WTC11 (cell line): ENCODE measurements at regions not wholly inside any gene's neighbourhood (a gene's known extent, or its start where the extent isn't known, plus 50 kb on each side); places are given as distances from the start of the nearest gene placed in this dataset.

ENCODE experiments used
- ATAC-seq: fragments of 200-7000 bp; cut with Tn5 transposase; 2 replicates; pipeline ENCODE4 v1.10.0; 2021; ENCODE audit warnings: mild to moderate bottlenecking, moderate library complexity
- CTCF ChIA-PET: fragments of 300-600 bp; sonication (Branson Sonifier 250); formaldehyde crosslinking; loops from one replicate; lab custom pipeline; 2021; ENCODE audit warnings: antibody characterized with exemption; lab: Charles Lee
- POLR2A ChIA-PET: fragments of 350-600 bp; sonication (Branson Sonifier 250); formaldehyde crosslinking; loops from one replicate; lab custom pipeline; 2021; ENCODE audit warnings: antibody characterized with exemption; lab: Charles Lee
- DNase-seq: peaks from one replicate; pipeline ENCODE4 v3.0.0; 2021; ENCODE audit warnings: low spot score
- H3K27ac Mint-ChIP-seq: 2 replicates; pipeline ENCODE4 v1.8.0; 2021; ENCODE audit warnings: mixed read lengths
- H3K27me3 Mint-ChIP-seq: 2 replicates; pipeline ENCODE4 v1.8.0; 2021; ENCODE audit warnings: low read depth, mild to moderate bottlenecking, moderate library complexity, mixed read lengths
- H3K36me3 Mint-ChIP-seq: 2 replicates; pipeline ENCODE4 v1.8.0; 2021; ENCODE audit warnings: mixed read lengths
- H3K4me1 Mint-ChIP-seq: 2 replicates; pipeline ENCODE4 v1.8.0; 2022; ENCODE audit warnings: mixed read lengths
- H3K4me3 Mint-ChIP-seq: 2 replicates; pipeline ENCODE4 v1.8.0; 2021; ENCODE audit warnings: mild to moderate bottlenecking, moderate library complexity, mixed read lengths
- H3K9me3 Mint-ChIP-seq: 2 replicates; pipeline ENCODE4 v1.8.0; 2021; ENCODE audit warnings: mixed read lengths
- FOXP1 ChIP-seq: sonication (generic); formaldehyde crosslinking; IDR thresholded peaks from 2 replicates; pipeline ENCODE4 v1.8.0; 2022; ENCODE audit warnings: missing genetic modification reagents, mild to moderate bottlenecking, moderate library complexity, borderline replicate concordance
- JUN ChIP-seq: sonication (generic); formaldehyde crosslinking; IDR thresholded peaks from 2 replicates; pipeline ENCODE4 v1.8.0; 2023; ENCODE audit warnings: mild to moderate bottlenecking, missing genetic modification reagents
- NFYB ChIP-seq: sonication (generic); formaldehyde crosslinking; conservative IDR thresholded peaks from 2 replicates; pipeline ENCODE4 v1.8.0; 2022; ENCODE audit warnings: low read depth, missing genetic modification reagents
- NR1H2 ChIP-seq: sonication (generic); formaldehyde crosslinking; IDR thresholded peaks from 2 replicates; pipeline ENCODE4 v1.9.0; 2021; ENCODE audit warnings: mild to moderate bottlenecking, moderate library complexity, missing genetic modification reagents
- PRRX2 ChIP-seq: fragments of 250-450 bp; sonication (Bioruptor Pico); IDR thresholded peaks from 2 replicates; pipeline ENCODE4 v1.8.0; 2021; ENCODE audit warnings: mild to moderate bottlenecking
- SMAD3 ChIP-seq: sonication (generic); formaldehyde crosslinking; IDR thresholded peaks from 2 replicates; pipeline ENCODE4 v1.8.0; 2022; ENCODE audit warnings: missing genetic modification reagents, mild to moderate bottlenecking, borderline replicate concordance
- ZNF121 ChIP-seq: sonication (generic); formaldehyde crosslinking; IDR thresholded peaks from 2 replicates; pipeline ENCODE4 v1.8.0; 2023; ENCODE audit warnings: missing genetic modification reagents
- ZNF138 ChIP-seq: sonication (generic); formaldehyde crosslinking; conservative IDR thresholded peaks from 2 replicates; pipeline ENCODE4 v1.8.1; 2022; ENCODE audit warnings: mild to moderate bottlenecking, moderate library complexity, missing genetic modification reagents
- ZNF671 ChIP-seq: fragments of 250-450 bp; sonication (Bioruptor Pico); IDR thresholded peaks from 2 replicates; pipeline ENCODE4 v1.8.0; 2021; ENCODE audit warnings: mild to moderate bottlenecking
- TF ChIP-seq, protein P1 (sequence below): sonication (generic); formaldehyde crosslinking; IDR thresholded peaks from 2 replicates; pipeline ENCODE4 v1.8.0; 2023; ENCODE audit warnings: missing genetic modification reagents
- TF ChIP-seq, protein P2 (sequence below): sonication (generic); formaldehyde crosslinking; IDR thresholded peaks from 2 replicates; pipeline ENCODE4 v1.8.1; 2023; ENCODE audit warnings: mild to moderate bottlenecking, missing genetic modification reagents
- TF ChIP-seq, protein P3 (sequence below): fragments of 250-450 bp; sonication (Bioruptor Pico); IDR thresholded peaks from 2 replicates; pipeline ENCODE4 v1.9.0; 2021; ENCODE audit warnings: mild to moderate bottlenecking
- TF ChIP-seq, protein P4 (sequence below): sonication (generic); formaldehyde crosslinking; IDR thresholded peaks from 2 replicates; pipeline ENCODE4 v1.8.0; 2023; ENCODE audit warnings: mild to moderate bottlenecking, missing genetic modification reagents
- TF ChIP-seq, protein P5 (sequence below): sonication (generic); formaldehyde crosslinking; IDR thresholded peaks from 2 replicates; pipeline ENCODE4 v1.8.0; 2023; ENCODE audit warnings: missing genetic modification reagents, mild to moderate bottlenecking, borderline replicate concordance
- TF ChIP-seq, protein P6 (sequence below): sonication (generic); formaldehyde crosslinking; conservative IDR thresholded peaks from 2 replicates; pipeline ENCODE4 v1.8.1; 2022; ENCODE audit warnings: mild to moderate bottlenecking, missing genetic modification reagents
- TF ChIP-seq, protein P7 (sequence below): sonication (generic); formaldehyde crosslinking; IDR thresholded peaks from 2 replicates; pipeline ENCODE4 v1.8.1; 2022; ENCODE audit warnings: low read depth, mild to moderate bottlenecking, moderate library complexity, missing genetic modification reagents, borderline replicate concordance

DNA sequence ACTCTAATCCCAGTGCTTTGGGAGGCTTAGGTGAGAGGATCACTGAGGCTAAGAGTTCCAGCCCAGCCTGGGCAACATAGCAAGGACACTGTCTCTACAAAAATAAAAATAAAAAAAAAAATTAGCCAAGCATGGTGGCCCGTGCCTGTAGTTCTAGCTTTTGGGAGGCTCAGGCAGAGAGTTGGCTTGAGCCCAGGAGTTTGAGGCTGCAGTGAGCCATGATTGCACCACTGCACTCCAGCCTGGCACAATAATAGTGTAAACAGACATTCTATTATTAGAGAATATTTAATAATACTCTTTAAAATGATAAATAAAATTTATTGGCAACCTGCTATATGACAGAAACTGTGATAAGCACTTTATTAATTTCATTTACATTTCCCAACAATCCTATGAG, 908.9 kb downstream of the TUSC7 start:
- Mint-ChIP-seq H3K36me3 (no peaks in the 10 kb centered on the region), H3K27ac (no peak overlapping the region), H3K9me3 (no peaks in the 10 kb centered on the region), H3K4me3 (no peak overlapping the region), H3K27me3 (no peaks in the 10 kb centered on the region), H3K4me1 (peaks cover 9% of the 10 kb centered on the region)
- CTCF ChIA-PET, result no interaction called here
- ATAC-seq (no peak), DNase-seq (no peak)
- POLR2A ChIA-PET, result no interaction called here
- TF ChIP-seq, protein P1, sequence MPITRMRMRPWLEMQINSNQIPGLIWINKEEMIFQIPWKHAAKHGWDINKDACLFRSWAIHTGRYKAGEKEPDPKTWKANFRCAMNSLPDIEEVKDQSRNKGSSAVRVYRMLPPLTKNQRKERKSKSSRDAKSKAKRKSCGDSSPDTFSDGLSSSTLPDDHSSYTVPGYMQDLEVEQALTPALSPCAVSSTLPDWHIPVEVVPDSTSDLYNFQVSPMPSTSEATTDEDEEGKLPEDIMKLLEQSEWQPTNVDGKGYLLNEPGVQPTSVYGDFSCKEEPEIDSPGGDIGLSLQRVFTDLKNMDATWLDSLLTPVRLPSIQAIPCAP (CRISPR knock-in tag), result no peak
- no peak for TF ChIP-seq ZNF121 (CRISPR knock-in tag)
- TF ChIP-seq, protein P2, sequence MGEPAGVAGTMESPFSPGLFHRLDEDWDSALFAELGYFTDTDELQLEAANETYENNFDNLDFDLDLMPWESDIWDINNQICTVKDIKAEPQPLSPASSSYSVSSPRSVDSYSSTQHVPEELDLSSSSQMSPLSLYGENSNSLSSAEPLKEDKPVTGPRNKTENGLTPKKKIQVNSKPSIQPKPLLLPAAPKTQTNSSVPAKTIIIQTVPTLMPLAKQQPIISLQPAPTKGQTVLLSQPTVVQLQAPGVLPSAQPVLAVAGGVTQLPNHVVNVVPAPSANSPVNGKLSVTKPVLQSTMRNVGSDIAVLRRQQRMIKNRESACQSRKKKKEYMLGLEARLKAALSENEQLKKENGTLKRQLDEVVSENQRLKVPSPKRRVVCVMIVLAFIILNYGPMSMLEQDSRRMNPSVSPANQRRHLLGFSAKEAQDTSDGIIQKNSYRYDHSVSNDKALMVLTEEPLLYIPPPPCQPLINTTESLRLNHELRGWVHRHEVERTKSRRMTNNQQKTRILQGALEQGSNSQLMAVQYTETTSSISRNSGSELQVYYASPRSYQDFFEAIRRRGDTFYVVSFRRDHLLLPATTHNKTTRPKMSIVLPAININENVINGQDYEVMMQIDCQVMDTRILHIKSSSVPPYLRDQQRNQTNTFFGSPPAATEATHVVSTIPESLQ (CRISPR knock-in tag), result no peak
- TF ChIP-seq, protein P3, sequence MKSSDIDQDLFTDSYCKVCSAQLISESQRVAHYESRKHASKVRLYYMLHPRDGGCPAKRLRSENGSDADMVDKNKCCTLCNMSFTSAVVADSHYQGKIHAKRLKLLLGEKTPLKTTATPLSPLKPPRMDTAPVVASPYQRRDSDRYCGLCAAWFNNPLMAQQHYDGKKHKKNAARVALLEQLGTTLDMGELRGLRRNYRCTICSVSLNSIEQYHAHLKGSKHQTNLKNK (CRISPR knock-in tag), result no peak
- no peak for TF ChIP-seq ZNF671
- TF ChIP-seq NR1H2 (CRISPR knock-in tag), result no peak
- no peak for TF ChIP-seq NFYB (CRISPR knock-in tag)
- TF ChIP-seq ZNF138 (CRISPR knock-in tag), result no peak
- TF ChIP-seq, all 79 proteins: peak for 0

DNA sequence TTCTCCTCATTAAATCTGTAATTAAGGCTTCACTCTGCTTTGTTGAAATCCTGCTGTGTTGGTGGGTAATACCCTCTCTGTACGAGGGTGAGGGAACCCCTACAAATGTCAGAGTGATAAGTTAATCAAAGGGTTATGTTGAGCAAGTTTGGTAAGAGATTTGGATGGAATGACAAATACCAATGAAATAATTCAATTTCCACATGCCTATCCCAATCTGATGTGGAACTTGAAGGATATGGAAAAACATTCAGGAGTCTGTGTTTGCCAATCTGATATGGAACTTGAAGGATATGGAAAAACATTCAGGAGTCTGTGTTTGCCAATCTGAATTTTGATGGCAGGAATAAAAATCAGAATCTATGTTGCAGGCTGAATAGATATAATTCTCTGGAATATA, 910.2 kb downstream of the TUSC7 start:
- Mint-ChIP-seq H3K4me3 (no peak overlapping the region), H3K27ac (no peak overlapping the region), H3K4me1 (peaks cover 9% of the 10 kb centered on the region), H3K9me3 (no peaks in the 10 kb centered on the region), H3K36me3 (no peaks in the 10 kb centered on the region), H3K27me3 (no peaks in the 10 kb centered on the region)
- DNase-seq (no peak), ATAC-seq (no peak)
- TF ChIP-seq SMAD3 (CRISPR knock-in tag) (no peak), FOXP1 (CRISPR knock-in tag) (no peak), PRRX2 (CRISPR knock-in tag) (no peak), JUN (CRISPR knock-in tag) (no peak)
- TF ChIP-seq, protein P4, sequence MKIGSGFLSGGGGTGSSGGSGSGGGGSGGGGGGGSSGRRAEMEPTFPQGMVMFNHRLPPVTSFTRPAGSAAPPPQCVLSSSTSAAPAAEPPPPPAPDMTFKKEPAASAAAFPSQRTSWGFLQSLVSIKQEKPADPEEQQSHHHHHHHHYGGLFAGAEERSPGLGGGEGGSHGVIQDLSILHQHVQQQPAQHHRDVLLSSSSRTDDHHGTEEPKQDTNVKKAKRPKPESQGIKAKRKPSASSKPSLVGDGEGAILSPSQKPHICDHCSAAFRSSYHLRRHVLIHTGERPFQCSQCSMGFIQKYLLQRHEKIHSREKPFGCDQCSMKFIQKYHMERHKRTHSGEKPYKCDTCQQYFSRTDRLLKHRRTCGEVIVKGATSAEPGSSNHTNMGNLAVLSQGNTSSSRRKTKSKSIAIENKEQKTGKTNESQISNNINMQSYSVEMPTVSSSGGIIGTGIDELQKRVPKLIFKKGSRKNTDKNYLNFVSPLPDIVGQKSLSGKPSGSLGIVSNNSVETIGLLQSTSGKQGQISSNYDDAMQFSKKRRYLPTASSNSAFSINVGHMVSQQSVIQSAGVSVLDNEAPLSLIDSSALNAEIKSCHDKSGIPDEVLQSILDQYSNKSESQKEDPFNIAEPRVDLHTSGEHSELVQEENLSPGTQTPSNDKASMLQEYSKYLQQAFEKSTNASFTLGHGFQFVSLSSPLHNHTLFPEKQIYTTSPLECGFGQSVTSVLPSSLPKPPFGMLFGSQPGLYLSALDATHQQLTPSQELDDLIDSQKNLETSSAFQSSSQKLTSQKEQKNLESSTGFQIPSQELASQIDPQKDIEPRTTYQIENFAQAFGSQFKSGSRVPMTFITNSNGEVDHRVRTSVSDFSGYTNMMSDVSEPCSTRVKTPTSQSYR (CRISPR knock-in tag), result no peak
- TF ChIP-seq, protein P5, sequence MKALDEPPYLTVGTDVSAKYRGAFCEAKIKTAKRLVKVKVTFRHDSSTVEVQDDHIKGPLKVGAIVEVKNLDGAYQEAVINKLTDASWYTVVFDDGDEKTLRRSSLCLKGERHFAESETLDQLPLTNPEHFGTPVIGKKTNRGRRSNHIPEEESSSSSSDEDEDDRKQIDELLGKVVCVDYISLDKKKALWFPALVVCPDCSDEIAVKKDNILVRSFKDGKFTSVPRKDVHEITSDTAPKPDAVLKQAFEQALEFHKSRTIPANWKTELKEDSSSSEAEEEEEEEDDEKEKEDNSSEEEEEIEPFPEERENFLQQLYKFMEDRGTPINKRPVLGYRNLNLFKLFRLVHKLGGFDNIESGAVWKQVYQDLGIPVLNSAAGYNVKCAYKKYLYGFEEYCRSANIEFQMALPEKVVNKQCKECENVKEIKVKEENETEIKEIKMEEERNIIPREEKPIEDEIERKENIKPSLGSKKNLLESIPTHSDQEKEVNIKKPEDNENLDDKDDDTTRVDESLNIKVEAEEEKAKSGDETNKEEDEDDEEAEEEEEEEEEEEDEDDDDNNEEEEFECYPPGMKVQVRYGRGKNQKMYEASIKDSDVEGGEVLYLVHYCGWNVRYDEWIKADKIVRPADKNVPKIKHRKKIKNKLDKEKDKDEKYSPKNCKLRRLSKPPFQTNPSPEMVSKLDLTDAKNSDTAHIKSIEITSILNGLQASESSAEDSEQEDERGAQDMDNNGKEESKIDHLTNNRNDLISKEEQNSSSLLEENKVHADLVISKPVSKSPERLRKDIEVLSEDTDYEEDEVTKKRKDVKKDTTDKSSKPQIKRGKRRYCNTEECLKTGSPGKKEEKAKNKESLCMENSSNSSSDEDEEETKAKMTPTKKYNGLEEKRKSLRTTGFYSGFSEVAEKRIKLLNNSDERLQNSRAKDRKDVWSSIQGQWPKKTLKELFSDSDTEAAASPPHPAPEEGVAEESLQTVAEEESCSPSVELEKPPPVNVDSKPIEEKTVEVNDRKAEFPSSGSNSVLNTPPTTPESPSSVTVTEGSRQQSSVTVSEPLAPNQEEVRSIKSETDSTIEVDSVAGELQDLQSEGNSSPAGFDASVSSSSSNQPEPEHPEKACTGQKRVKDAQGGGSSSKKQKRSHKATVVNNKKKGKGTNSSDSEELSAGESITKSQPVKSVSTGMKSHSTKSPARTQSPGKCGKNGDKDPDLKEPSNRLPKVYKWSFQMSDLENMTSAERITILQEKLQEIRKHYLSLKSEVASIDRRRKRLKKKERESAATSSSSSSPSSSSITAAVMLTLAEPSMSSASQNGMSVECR (CRISPR knock-in tag), result no peak
- TF ChIP-seq, protein P6, sequence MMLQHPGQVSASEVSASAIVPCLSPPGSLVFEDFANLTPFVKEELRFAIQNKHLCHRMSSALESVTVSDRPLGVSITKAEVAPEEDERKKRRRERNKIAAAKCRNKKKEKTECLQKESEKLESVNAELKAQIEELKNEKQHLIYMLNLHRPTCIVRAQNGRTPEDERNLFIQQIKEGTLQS (CRISPR knock-in tag), result no peak
- TF ChIP-seq, protein P7, sequence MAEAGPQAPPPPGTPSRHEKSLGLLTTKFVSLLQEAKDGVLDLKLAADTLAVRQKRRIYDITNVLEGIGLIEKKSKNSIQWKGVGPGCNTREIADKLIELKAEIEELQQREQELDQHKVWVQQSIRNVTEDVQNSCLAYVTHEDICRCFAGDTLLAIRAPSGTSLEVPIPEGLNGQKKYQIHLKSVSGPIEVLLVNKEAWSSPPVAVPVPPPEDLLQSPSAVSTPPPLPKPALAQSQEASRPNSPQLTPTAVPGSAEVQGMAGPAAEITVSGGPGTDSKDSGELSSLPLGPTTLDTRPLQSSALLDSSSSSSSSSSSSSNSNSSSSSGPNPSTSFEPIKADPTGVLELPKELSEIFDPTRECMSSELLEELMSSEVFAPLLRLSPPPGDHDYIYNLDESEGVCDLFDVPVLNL (CRISPR knock-in tag), result no peak
- TF ChIP-seq, protein P2 (CRISPR knock-in tag), result no peak
- POLR2A ChIA-PET, result no interaction called here
- CTCF ChIA-PET, result no interaction called here
